Hepatocyte (in vitro differentiated cells): ENCODE measurements at regions not wholly inside any gene's neighbourhood (a gene's known extent, or its start where the extent isn't known, plus 50 kb on each side); places are given as distances from the start of the nearest gene placed in this dataset.

Source experiments
- DNase-seq: peaks from one replicate; pipeline ENCODE4 v3.0.0-alpha.2; 2016; ENCODE audit warnings: low spot score
- H2AFZ ChIP-seq: fragments of 200-600 bp; sonication (generic); 2 replicates; pipeline ENCODE4 v1.6.0; 2016; ENCODE audit warnings: antibody characterized with exemption, mild to moderate bottlenecking
- H3K27ac ChIP-seq: fragments of 200-600 bp; sonication (generic); 2 replicates; pipeline ENCODE4 v1.5.1; 2016; ENCODE audit warnings: mild to moderate bottlenecking
- H3K27me3 ChIP-seq: fragments of 200-600 bp; sonication (generic); 2 replicates; pipeline ENCODE4 v1.6.1; 2016
- H3K36me3 ChIP-seq: fragments of 200-600 bp; sonication (generic); replicated peaks from 2 replicates; pipeline ENCODE4 v1.5.1; 2016; ENCODE audit warnings: low read depth; ENCODE audit not compliant: insufficient read depth
- H3K4me1 ChIP-seq: fragments of 200-600 bp; sonication (generic); 2 replicates; pipeline ENCODE4 v1.5.1; 2016; ENCODE audit warnings: mild to moderate bottlenecking, moderate library complexity; ENCODE audit not compliant: insufficient read depth
- H3K4me2 ChIP-seq: fragments of 200-600 bp; sonication (generic); 2 replicates; pipeline ENCODE4 v1.6.0; 2016
- H3K4me3 ChIP-seq: fragments of 200-600 bp; sonication (generic); 2 replicates; pipeline ENCODE4 v1.5.1; 2016; ENCODE audit warnings: mild to moderate bottlenecking
- H3K79me2 ChIP-seq: fragments of 200-600 bp; sonication (generic); 2 replicates; pipeline ENCODE4 v1.6.0; 2017; ENCODE audit warnings: mild to moderate bottlenecking
- H3K9me2 ChIP-seq: fragments of 200-600 bp; sonication (generic); replicated peaks from 2 replicates; pipeline ENCODE4 v1.6.0; 2017; ENCODE audit warnings: mild to moderate bottlenecking; ENCODE audit not compliant: insufficient read depth
- H3K9me3 ChIP-seq: fragments of 200-600 bp; sonication (generic); 2 replicates; pipeline ENCODE4 v1.5.1; 2016; ENCODE audit warnings: low read depth, mild to moderate bottlenecking
- H4K20me1 ChIP-seq: fragments of 200-600 bp; sonication (generic); 2 replicates; pipeline ENCODE4 v1.6.0; 2016; ENCODE audit warnings: mild to moderate bottlenecking; ENCODE audit not compliant: insufficient read depth, poor library complexity, severe bottlenecking
- CTCF ChIP-seq: fragments of 200-600 bp; sonication (generic); IDR thresholded peaks from 2 replicates; pipeline ENCODE4 v1.5.1; 2016; ENCODE audit warnings: antibody characterized with exemption, mild to moderate bottlenecking; ENCODE audit not compliant: poor library complexity
- EZH2 ChIP-seq: fragments of 200-600 bp; sonication (generic); IDR thresholded peaks from 2 replicates; pipeline ENCODE4 v1.6.1; 2016; ENCODE audit warnings: antibody characterized with exemption, mild to moderate bottlenecking, borderline replicate concordance
- EZH2phosphoT487 ChIP-seq: fragments of 200-600 bp; sonication (generic); IDR thresholded peaks from one replicate; pipeline ENCODE4 v1.6.1; 2018; ENCODE audit warnings: antibody characterized with exemption, mild to moderate bottlenecking, low read depth, moderate library complexity; ENCODE audit not compliant: unreplicated experiment, severe bottlenecking
- WGBS: methylation state at CpG from one replicate; pipeline ENCODE4 v1.1.6; 2016; ENCODE audit warnings: low lambda C conversion rate; ENCODE audit errors: missing lambda C conversion rate; 5-methylcytosine and 5-hydroxymethylcytosine counted together

GRCh38 chr21:16979574-16979973, 533.3 kb upstream of the CXADR start:
- DNase-seq, result no peak
- Histone ChIP-seq H3K4me2 (no peak overlapping the region), H3K9me2 (no peaks in the 10 kb centered on the region), H3K27ac (no peak overlapping the region), H3K79me2 (no peaks in the 10 kb centered on the region), H4K20me1 (no peaks in the 10 kb centered on the region), H2AFZ (no peak overlapping the region), H3K4me1 (peaks cover 7% of the 10 kb centered on the region), H3K36me3 (no peaks in the 10 kb centered on the region), H3K4me3 (no peak overlapping the region), H3K9me3 (no peaks in the 10 kb centered on the region), H3K27me3 (no peaks in the 10 kb centered on the region)
- TF ChIP-seq CTCF (no peak), EZH2phosphoT487 (no peak), EZH2 (no peak)
- 88% methylated on average over 3 of the region's 3 CpGs for WGBS

- Histone ChIP-seq H3K79me2 (no peaks in the 10 kb centered on the region), H3K9me3 (no peaks in the 10 kb centered on the region), H3K27me3 (no peaks in the 10 kb centered on the region), H3K9me2 (no peaks in the 10 kb centered on the region), H4K20me1 (no peaks in the 10 kb centered on the region), H3K36me3 (no peaks in the 10 kb centered on the region), H3K27ac (no peak overlapping the region), H3K4me2 (no peak overlapping the region), H3K4me3 (no peak overlapping the region), H3K4me1 (no peaks in the 10 kb centered on the region), H2AFZ (no peak overlapping the region)
- no peak for DNase-seq
- no peak for TF ChIP-seq CTCF
- TF ChIP-seq EZH2, result no peak
- no peak for TF ChIP-seq EZH2phosphoT487
Observed at GRCh38 chr21:16983420-16983819, 529.4 kb upstream of the CXADR start.

- H2AFZ ChIP-seq, result no peak overlapping the region
- no peak for DNase-seq
- H3K4me2 ChIP-seq, result no peak overlapping the region
- H3K27me3 ChIP-seq, result no peaks in the 10 kb centered on the region
- H3K27ac ChIP-seq, result no peak overlapping the region
- H3K4me3 ChIP-seq, result no peak overlapping the region
- no peaks in the 10 kb centered on the region for H3K9me2 ChIP-seq
- no peaks in the 10 kb centered on the region for H3K79me2 ChIP-seq
- no peaks in the 10 kb centered on the region for H3K36me3 ChIP-seq
- no peak for TF ChIP-seq EZH2
- TF ChIP-seq CTCF, result no peak
- TF ChIP-seq EZH2phosphoT487, result no peak
- H4K20me1 ChIP-seq, result no peaks in the 10 kb centered on the region
- no peaks in the 10 kb centered on the region for H3K9me3 ChIP-seq
- no peaks in the 10 kb centered on the region for H3K4me1 ChIP-seq
- WGBS, result 78% methylated on average over 3 of the region's 3 CpGs
Observed at GRCh38 chr21:16992448-16992847, 520.4 kb upstream of the CXADR start.

- TF ChIP-seq EZH2phosphoT487, result no peak
- TF ChIP-seq EZH2, result no peak
- no peak for TF ChIP-seq CTCF
- H3K4me1 ChIP-seq, result no peaks in the 10 kb centered on the region
- DNase-seq, result no peak
- no peaks in the 10 kb centered on the region for H3K36me3 ChIP-seq
- H3K27me3 ChIP-seq, result no peaks in the 10 kb centered on the region
- H3K79me2 ChIP-seq, result no peaks in the 10 kb centered on the region
- H4K20me1 ChIP-seq, result no peaks in the 10 kb centered on the region
- no peak overlapping the region for H3K27ac ChIP-seq
- no peak overlapping the region for H2AFZ ChIP-seq
- WGBS, result 87% methylated on average over 3 of the region's 3 CpGs
- no peak overlapping the region for H3K4me3 ChIP-seq
- no peak overlapping the region for H3K4me2 ChIP-seq
- no peaks in the 10 kb centered on the region for H3K9me3 ChIP-seq
- H3K9me2 ChIP-seq, result no peaks in the 10 kb centered on the region
Observed at GRCh38 chr21:16993416-16994038, 519.3 kb upstream of the CXADR start.
